VCaP (cell line): ENCODE measurements at regions not wholly inside any gene's neighbourhood (a gene's known extent, or its start where the extent isn't known, plus 50 kb on each side); places are given as distances from the start of the nearest gene placed in this dataset.

Experiments used
- H3K27ac ChIP-seq: fragments of 450-650 bp; 2 replicates; pipeline ENCODE4 v1.5.1; 2017
- TF ChIP-seq, protein P1 (sequence below): fragments of 450-650 bp; conservative IDR thresholded peaks from 2 replicates; pipeline ENCODE4 v1.5.1; 2017; ENCODE audit warnings: mild to moderate bottlenecking, moderate library complexity

DNA sequence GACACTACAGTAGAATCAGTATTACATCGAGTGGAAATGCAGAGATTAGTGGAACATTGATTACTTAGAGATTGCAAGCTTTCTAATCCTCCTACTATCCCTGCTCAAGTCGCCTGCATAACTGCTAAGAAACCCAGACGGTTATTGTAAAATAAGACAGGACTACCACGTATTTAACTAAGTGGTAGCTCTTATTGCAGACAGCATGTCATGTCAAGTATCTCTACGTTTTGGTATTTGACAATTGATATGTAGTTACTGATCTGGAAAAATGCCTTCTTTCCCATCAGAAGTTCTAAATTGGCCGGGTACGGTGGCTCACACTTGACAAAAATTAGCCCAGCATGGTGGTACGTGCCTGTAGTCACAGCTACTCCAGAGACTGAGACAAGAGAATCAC is 404.1 kb downstream of the CBLN2 start:
- TF ChIP-seq, protein P1, sequence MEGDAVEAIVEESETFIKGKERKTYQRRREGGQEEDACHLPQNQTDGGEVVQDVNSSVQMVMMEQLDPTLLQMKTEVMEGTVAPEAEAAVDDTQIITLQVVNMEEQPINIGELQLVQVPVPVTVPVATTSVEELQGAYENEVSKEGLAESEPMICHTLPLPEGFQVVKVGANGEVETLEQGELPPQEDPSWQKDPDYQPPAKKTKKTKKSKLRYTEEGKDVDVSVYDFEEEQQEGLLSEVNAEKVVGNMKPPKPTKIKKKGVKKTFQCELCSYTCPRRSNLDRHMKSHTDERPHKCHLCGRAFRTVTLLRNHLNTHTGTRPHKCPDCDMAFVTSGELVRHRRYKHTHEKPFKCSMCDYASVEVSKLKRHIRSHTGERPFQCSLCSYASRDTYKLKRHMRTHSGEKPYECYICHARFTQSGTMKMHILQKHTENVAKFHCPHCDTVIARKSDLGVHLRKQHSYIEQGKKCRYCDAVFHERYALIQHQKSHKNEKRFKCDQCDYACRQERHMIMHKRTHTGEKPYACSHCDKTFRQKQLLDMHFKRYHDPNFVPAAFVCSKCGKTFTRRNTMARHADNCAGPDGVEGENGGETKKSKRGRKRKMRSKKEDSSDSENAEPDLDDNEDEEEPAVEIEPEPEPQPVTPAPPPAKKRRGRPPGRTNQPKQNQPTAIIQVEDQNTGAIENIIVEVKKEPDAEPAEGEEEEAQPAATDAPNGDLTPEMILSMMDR, result no peak

DNA sequence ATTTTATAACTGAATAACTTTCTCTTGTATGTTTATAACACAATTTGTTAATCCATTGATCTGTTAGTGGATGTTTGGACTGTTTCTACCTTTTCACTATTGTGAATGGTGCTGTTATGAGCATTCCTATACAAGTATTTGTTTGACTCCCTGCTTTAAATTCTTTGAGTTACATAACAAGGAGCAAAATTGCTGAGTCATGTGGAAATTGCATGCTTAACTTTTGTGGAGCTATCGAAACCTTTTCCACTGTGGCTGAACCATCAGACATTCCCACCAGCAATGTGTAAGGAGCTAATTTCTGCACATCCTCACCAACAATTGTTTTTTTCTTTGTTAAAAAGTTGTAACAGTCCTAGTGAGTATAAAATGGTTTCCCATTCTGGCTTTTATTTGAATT is 415.5 kb downstream of the CBLN2 start:
- H3K27ac ChIP-seq, result no peak overlapping the region
- TF ChIP-seq, protein P1, result no peak

More for the DNA sequence above, 404.1 kb downstream of the CBLN2 start:
- H3K27ac ChIP-seq, result no peak overlapping the region

DNA sequence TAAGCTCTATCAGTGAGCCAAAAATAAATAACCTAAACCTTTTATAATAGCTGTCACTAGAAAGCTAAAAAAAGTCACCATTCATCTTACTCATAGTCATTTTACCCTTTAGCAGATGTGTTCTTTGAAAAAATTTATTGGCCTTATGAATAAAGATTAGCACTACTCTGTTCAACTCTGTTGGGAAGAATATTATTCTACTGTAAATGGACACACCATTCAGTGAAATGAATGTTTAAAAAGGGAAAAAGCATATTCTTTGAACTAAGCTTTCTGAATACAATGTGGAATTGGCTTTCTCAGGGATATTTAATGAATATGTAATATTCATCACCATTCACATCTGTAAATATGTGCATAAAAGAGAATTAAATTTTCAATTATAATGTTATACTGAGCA is 422.0 kb downstream of the CBLN2 start:
- TF ChIP-seq, protein P1, result no peak
- no peak overlapping the region for H3K27ac ChIP-seq

DNA sequence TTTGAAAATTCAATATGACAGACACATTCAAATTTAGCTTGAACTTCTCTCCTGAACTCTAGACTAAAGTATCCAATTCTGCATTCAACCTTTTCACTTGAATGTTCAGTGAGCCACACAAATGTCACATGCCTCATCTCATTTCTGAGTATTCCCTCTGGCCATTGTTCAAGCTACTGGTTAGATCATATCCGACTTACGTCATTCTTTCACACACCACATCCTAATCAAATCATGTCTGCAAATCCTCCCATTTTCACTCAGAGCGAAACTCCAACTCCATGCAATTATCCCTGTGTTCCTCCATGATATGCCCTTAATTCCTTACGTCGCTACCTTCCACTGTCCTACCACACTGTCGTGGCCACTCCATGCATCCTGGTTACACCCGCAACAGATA is 425.1 kb downstream of the CBLN2 start:
- TF ChIP-seq, protein P1, result no peak
- H3K27ac ChIP-seq, result no peak overlapping the region

DNA sequence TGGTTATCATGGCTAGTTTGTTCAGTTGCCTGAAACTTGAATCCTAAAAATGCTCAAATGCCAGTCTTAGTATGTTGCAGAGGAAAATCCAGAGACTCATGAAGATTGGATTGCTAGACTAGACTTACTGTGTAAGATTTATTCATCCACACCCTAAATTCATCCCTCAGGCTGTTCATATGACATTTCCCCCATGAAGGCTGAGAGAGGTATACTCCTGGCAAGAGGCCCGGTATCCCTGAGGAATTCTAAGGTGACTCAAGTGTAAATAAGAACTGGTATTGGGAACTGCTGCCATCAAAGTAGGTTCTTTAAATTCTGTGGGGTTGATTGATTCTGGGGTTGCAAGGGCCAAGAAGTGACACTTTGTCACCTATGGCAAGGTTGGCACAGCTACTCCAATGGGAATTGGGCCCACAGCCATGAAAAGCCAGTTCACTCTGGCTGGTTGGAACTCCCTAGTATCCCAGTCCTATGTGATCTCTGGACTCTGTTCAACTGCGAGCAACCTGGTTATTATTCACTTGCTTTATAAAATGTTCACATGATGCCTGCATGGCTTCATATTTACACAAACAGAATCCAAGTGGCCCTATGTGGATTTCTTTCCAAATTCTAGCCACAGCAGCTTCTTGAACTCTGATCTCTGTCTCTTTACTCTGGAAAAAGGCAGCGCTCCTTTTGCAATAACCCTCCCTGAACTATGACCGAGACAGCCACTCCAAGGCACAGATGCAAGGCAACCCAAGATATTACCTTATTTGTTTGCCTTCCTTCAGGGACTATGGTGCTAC is 429.1 kb downstream of the CBLN2 start:
- H3K27ac ChIP-seq, result no peak overlapping the region
- TF ChIP-seq, protein P1, result no peak

DNA sequence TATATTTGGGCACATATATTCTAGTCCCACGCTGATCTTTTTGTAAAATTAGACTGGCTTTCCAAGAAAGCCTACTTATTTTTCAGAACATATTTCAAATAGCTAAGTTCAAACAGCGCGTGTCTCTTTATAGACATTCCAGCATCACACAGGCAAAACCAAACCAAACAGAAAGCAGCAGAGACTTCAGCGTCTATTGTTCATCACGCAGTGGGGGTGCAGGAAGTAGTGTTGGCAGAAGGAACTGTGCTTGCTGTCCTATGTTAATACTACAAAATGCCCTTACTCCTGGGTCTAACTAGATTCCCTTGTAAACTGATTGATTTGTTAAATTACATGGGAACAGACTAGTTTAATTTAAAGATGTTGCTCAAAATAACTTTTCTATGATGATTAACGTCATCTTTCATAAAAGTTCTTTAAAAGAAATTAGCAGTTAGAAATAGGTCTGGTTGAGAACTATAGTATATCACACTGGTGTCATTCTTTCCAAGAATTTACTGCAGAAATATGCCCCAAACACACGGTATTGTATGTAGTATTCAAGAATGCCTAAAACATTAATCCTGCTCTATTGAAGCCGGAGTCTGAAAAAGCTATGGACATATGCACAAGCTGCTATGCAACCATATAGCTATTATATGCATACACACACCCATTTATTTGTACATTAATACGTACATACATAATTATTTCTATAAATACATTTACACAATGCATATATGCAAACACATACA is 436.3 kb downstream of the CBLN2 start:
- no peak overlapping the region for H3K27ac ChIP-seq
- TF ChIP-seq, protein P1, result no peak

DNA sequence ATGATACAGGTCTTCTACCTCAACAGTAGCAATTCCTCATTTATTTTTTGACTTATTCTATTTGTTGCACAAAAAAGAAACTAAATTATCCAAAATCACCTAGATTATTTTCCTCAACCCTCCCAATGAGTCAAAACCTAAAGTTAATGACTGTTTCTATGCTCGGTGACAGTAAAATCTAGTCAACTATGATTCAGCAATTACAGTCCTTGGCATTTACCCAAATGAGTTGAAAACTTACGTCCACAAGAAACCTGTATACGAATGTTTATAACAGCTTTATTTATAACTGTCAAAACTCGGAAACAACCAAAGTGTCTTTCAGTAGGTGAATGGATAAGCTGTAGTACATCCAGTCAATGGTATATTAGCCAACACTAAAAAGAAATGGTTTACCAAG is 439.3 kb downstream of the CBLN2 start:
- H3K27ac ChIP-seq, result no peak overlapping the region
- TF ChIP-seq, protein P1, result no peak
